ENCODE measurements at regions not wholly inside any gene's neighbourhood (a gene's known extent, or its start where the extent isn't known, plus 50 kb on each side); places are given as distances from the start of the nearest gene placed in this dataset.

GRCh38 chr6:1124885-1125284, 187.0 kb upstream of the FOXQ1 start:
- TF ChIP-seq CTCF (IDR thresholded peaks at IDR 0.05; ENCODE audit: poor library complexity) (no peak), EZH2 (IDR thresholded peaks at IDR 0.05; ENCODE audit: borderline replicate concordance) (no peak)

Measured in hepatocyte (in vitro differentiated cells).